ENCODE measurements at regions not wholly inside any gene's neighbourhood (a gene's known extent, or its start where the extent isn't known, plus 50 kb on each side); places are given as distances from the start of the nearest gene placed in this dataset.

DNA sequence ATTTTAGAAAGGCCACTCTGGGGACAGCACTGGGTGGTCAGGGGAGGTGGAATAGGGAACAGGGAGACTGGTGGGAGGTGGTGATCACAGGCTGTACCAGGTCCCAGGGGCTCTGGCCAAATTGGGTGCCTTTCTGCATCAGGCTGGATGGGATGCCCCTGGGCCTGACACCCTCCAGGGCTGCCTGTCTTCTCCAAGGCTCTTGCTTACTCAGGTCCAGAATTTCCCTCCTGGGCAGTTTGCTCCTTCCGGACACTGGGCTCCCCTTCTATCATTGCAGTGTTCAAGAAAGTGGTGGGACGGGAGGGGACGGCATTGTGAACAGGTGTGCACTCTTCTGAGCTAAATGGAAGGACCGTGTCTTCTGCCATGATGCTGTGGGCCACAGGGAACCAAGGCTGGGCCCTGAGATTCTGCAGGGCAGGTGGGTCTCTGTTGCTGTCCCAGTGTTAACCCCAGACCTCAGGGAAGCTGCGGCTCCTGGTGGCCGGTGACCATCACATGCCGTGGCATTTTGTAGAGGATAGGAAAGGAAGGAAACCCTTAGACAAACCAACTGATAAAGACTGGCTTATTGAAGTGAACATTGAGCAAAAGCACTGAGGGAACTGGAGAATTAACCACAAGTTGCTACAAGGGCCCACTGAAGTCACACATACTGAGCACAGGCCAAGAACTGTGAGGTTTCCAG lies 93.7 kb upstream of the HS6ST1 start:
- FAIRE-seq: no peak
- no peak overlapping the region for H3K4me3 ChIP-seq (replicated peaks in 1 of 3; ENCODE audit: insufficient read depth in 1 of 3, low read depth in 2 of 3, low read length in 3 of 3)
- H2AFZ ChIP-seq (ENCODE audit: low read length): no peak overlapping the region
- no peak overlapping the region for H3K27ac ChIP-seq (ENCODE audit: extremely low read length, insufficient read depth, low read length)
- CTCF ChIA-PET (ENCODE audit: low intra/inter-chr PET ratio, low total read pairs): no interaction called here
- no TSS peak for BruUV-seq (replicated peaks)
- WGBS (ENCODE audit: low lambda C conversion rate): 60% methylated on average over 7 of the region's 7 CpGs
- peaks cover 3% of the 10 kb centered on the region in 2 experiments; a peak in 2 of 5 replicates for H3K27me3 ChIP-seq (ENCODE audit: control insufficient read depth in 1 of 2, insufficient read depth in 2 of 2, low read length in 2 of 2)
- no peak overlapping the region for H3K9ac ChIP-seq (ENCODE audit: insufficient read depth, low read depth, low read length)
- in situ Hi-C loops (cut with HindIII; ENCODE audit: extremely low pct_ligation_motif_present, low pct_unique_long_range_greater_than_20kb) (no loop called here), intact Hi-C loops (cut with micrococcal nuclease; ENCODE audit: unreplicated experiment) (no loop called here)
- no peaks in the 10 kb centered on the region for H3K36me3 ChIP-seq (replicated peaks in 1 of 2; ENCODE audit: control insufficient read depth in 1 of 2, insufficient read depth in 2 of 2, low read length in 2 of 2)
- no peaks in the 10 kb centered on the region for H4K20me1 ChIP-seq (ENCODE audit: insufficient read depth, low read length)
- POLR2A ChIA-PET: no interaction called here
- ATAC-seq: no peak
- H3K4me2 ChIP-seq (ENCODE audit: low read depth, low read length): no peak overlapping the region
- TF ChIP-seq ATF3 (CRISPR knock-in tag; IDR thresholded peaks at IDR 0.05) (no peak), ZFP36 (IDR thresholded peaks at IDR 0.05; ENCODE audit: borderline replicate concordance, low read depth, low read length, partially characterized antibody) (no peak), FLYWCH1 (CRISPR knock-in tag; IDR thresholded peaks at IDR 0.05) (no peak), KLF9 (CRISPR knock-in tag; IDR thresholded peaks at IDR 0.05; ENCODE audit: low read depth) (no peak), ZNF431 (CRISPR knock-in tag; IDR thresholded peaks at IDR 0.05; ENCODE audit: borderline replicate concordance, low read depth) (no peak), IKZF4 (CRISPR knock-in tag; IDR thresholded peaks at IDR 0.05; ENCODE audit: borderline replicate concordance, low read depth, not compliant biosample characterization) (no peak), SNAI1 (CRISPR knock-in tag; IDR thresholded peaks at IDR 0.05; ENCODE audit: borderline replicate concordance) (no peak), SKI (IDR thresholded peaks at IDR 0.05; ENCODE audit: partially characterized antibody) (no peak), ZNF296 (CRISPR knock-in tag; conservative IDR thresholded peaks at IDR 0.05) (no peak), ZFP41 (CRISPR knock-in tag; IDR thresholded peaks at IDR 0.05; ENCODE audit: borderline replicate concordance) (no peak), ZNF101 (CRISPR knock-in tag; IDR thresholded peaks at IDR 0.05; ENCODE audit: borderline replicate concordance, low read depth) (no peak)
- TF ChIP-seq, protein P1, sequence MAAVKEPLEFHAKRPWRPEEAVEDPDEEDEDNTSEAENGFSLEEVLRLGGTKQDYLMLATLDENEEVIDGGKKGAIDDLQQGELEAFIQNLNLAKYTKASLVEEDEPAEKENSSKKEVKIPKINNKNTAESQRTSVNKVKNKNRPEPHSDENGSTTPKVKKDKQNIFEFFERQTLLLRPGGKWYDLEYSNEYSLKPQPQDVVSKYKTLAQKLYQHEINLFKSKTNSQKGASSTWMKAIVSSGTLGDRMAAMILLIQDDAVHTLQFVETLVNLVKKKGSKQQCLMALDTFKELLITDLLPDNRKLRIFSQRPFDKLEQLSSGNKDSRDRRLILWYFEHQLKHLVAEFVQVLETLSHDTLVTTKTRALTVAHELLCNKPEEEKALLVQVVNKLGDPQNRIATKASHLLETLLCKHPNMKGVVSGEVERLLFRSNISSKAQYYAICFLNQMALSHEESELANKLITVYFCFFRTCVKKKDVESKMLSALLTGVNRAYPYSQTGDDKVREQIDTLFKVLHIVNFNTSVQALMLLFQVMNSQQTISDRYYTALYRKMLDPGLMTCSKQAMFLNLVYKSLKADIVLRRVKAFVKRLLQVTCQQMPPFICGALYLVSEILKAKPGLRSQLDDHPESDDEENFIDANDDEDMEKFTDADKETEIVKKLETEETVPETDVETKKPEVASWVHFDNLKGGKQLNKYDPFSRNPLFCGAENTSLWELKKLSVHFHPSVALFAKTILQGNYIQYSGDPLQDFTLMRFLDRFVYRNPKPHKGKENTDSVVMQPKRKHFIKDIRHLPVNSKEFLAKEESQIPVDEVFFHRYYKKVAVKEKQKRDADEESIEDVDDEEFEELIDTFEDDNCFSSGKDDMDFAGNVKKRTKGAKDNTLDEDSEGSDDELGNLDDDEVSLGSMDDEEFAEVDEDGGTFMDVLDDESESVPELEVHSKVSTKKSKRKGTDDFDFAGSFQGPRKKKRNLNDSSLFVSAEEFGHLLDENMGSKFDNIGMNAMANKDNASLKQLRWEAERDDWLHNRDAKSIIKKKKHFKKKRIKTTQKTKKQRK (IDR thresholded peaks at IDR 0.05; ENCODE audit: low read length): no peak
- TF ChIP-seq, protein P2, sequence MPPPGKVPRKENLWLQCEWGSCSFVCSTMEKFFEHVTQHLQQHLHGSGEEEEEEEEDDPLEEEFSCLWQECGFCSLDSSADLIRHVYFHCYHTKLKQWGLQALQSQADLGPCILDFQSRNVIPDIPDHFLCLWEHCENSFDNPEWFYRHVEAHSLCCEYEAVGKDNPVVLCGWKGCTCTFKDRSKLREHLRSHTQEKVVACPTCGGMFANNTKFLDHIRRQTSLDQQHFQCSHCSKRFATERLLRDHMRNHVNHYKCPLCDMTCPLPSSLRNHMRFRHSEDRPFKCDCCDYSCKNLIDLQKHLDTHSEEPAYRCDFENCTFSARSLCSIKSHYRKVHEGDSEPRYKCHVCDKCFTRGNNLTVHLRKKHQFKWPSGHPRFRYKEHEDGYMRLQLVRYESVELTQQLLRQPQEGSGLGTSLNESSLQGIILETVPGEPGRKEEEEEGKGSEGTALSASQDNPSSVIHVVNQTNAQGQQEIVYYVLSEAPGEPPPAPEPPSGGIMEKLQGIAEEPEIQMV (CRISPR knock-in tag; IDR thresholded peaks at IDR 0.05; ENCODE audit: low read depth): no peak
- TF ChIP-seq, protein P3, sequence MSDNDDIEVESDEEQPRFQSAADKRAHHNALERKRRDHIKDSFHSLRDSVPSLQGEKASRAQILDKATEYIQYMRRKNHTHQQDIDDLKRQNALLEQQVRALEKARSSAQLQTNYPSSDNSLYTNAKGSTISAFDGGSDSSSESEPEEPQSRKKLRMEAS (IDR thresholded peaks at IDR 0.05): no peak
- peaks cover 12% of the 10 kb centered on the region; the same call in 1 of the 2 replicates for H3K4me1 ChIP-seq (ENCODE audit: insufficient read depth, low read length)
- no peaks in the 10 kb centered on the region for H3K79me2 ChIP-seq (ENCODE audit: insufficient read depth, low read length)
- H3K9me3 ChIP-seq (ENCODE audit: low read length): no peaks in the 10 kb centered on the region
- no peak for DNase-seq (ENCODE audit: low spot score)
